WTC11 (cell line): ENCODE measurements at regions not wholly inside any gene's neighbourhood (a gene's known extent, or its start where the extent isn't known, plus 50 kb on each side); places are given as distances from the start of the nearest gene placed in this dataset.

Experiments used
- ATAC-seq: fragments of 200-7000 bp; cut with Tn5 transposase; 2 replicates; pipeline ENCODE4 v1.10.0; 2021; ENCODE audit warnings: mild to moderate bottlenecking, moderate library complexity
- CTCF ChIA-PET: fragments of 300-600 bp; sonication (Branson Sonifier 250); formaldehyde crosslinking; loops from one replicate; lab custom pipeline; 2021; ENCODE audit warnings: antibody characterized with exemption; lab: Charles Lee
- POLR2A ChIA-PET: fragments of 350-600 bp; sonication (Branson Sonifier 250); formaldehyde crosslinking; loops from one replicate; lab custom pipeline; 2021; ENCODE audit warnings: antibody characterized with exemption; lab: Charles Lee
- DNase-seq: peaks from one replicate; pipeline ENCODE4 v3.0.0; 2021; ENCODE audit warnings: low spot score
- H3K27ac Mint-ChIP-seq: 2 replicates; pipeline ENCODE4 v1.8.0; 2021; ENCODE audit warnings: mixed read lengths
- H3K27me3 Mint-ChIP-seq: 2 replicates; pipeline ENCODE4 v1.8.0; 2021; ENCODE audit warnings: low read depth, mild to moderate bottlenecking, moderate library complexity, mixed read lengths
- H3K36me3 Mint-ChIP-seq: 2 replicates; pipeline ENCODE4 v1.8.0; 2021; ENCODE audit warnings: mixed read lengths
- H3K4me1 Mint-ChIP-seq: 2 replicates; pipeline ENCODE4 v1.8.0; 2022; ENCODE audit warnings: mixed read lengths
- H3K4me3 Mint-ChIP-seq: 2 replicates; pipeline ENCODE4 v1.8.0; 2021; ENCODE audit warnings: mild to moderate bottlenecking, moderate library complexity, mixed read lengths
- H3K9me3 Mint-ChIP-seq: 2 replicates; pipeline ENCODE4 v1.8.0; 2021; ENCODE audit warnings: mixed read lengths
- ATF1 ChIP-seq: sonication (generic); formaldehyde crosslinking; IDR thresholded peaks from 2 replicates; pipeline ENCODE4 v1.8.1; 2023; ENCODE audit warnings: mild to moderate bottlenecking, moderate library complexity, missing genetic modification reagents
- ATF3 ChIP-seq: sonication (generic); formaldehyde crosslinking; conservative IDR thresholded peaks from 2 replicates; pipeline ENCODE4 v1.8.1; 2022; ENCODE audit warnings: mild to moderate bottlenecking, missing genetic modification reagents
- ATF6 ChIP-seq: sonication (generic); formaldehyde crosslinking; IDR thresholded peaks from 2 replicates; pipeline ENCODE4 v1.8.1; 2023; ENCODE audit warnings: mild to moderate bottlenecking, missing genetic modification reagents
- ETV6 ChIP-seq: sonication (generic); formaldehyde crosslinking; IDR thresholded peaks from 2 replicates; pipeline ENCODE4 v1.8.1; 2022; ENCODE audit warnings: mild to moderate bottlenecking, missing genetic modification reagents
- FOXK1 ChIP-seq: sonication (generic); formaldehyde crosslinking; IDR thresholded peaks from 2 replicates; pipeline ENCODE4 v1.8.0; 2022; ENCODE audit warnings: mild to moderate bottlenecking, moderate library complexity, missing genetic modification reagents
- FOXP1 ChIP-seq: sonication (generic); formaldehyde crosslinking; IDR thresholded peaks from 2 replicates; pipeline ENCODE4 v1.8.0; 2022; ENCODE audit warnings: missing genetic modification reagents, mild to moderate bottlenecking, moderate library complexity, borderline replicate concordance
- GTF2I ChIP-seq: fragments of 250-450 bp; sonication (Bioruptor Pico); conservative IDR thresholded peaks from 2 replicates; pipeline ENCODE4 v1.4.0; 2021; ENCODE audit warnings: mild to moderate bottlenecking
- HMGA2 ChIP-seq: fragments of 250-450 bp; sonication (Bioruptor Pico); IDR thresholded peaks from 2 replicates; pipeline ENCODE4 v1.4.0; 2021; ENCODE audit warnings: mild to moderate bottlenecking, moderate library complexity
- MYBL2 ChIP-seq: sonication (generic); formaldehyde crosslinking; IDR thresholded peaks from 2 replicates; pipeline ENCODE4 v1.8.1; 2023; ENCODE audit warnings: mild to moderate bottlenecking, moderate library complexity, missing genetic modification reagents
- NFE2L1 ChIP-seq: sonication (generic); formaldehyde crosslinking; IDR thresholded peaks from 2 replicates; pipeline ENCODE4 v1.8.1; 2023; ENCODE audit warnings: missing genetic modification reagents
- OVOL2 ChIP-seq: fragments of 250-450 bp; sonication (Bioruptor Pico); IDR thresholded peaks from 2 replicates; pipeline ENCODE4 v1.9.0; 2021; ENCODE audit warnings: mild to moderate bottlenecking, borderline replicate concordance
- SOX15 ChIP-seq: fragments of 250-450 bp; sonication (Bioruptor Pico); IDR thresholded peaks from 2 replicates; pipeline ENCODE4 v1.9.0; 2021; ENCODE audit warnings: mild to moderate bottlenecking
- TEAD1 ChIP-seq: sonication (generic); formaldehyde crosslinking; IDR thresholded peaks from 2 replicates; pipeline ENCODE4 v1.8.0; 2022; ENCODE audit warnings: mild to moderate bottlenecking, missing genetic modification reagents
- TEAD4 ChIP-seq: sonication (generic); formaldehyde crosslinking; IDR thresholded peaks from 2 replicates; pipeline ENCODE4 v1.8.0; 2022; ENCODE audit warnings: mild to moderate bottlenecking, missing genetic modification reagents
- ZSCAN18 ChIP-seq: fragments of 250-450 bp; sonication (Bioruptor Pico); IDR thresholded peaks from 2 replicates; pipeline ENCODE4 v2.1.2; 2022; ENCODE audit warnings: mild to moderate bottlenecking, moderate library complexity
- TF ChIP-seq, protein P1 (sequence below): sonication (generic); formaldehyde crosslinking; IDR thresholded peaks from 2 replicates; pipeline ENCODE4 v1.8.1; 2023; ENCODE audit warnings: mild to moderate bottlenecking, missing genetic modification reagents
- TF ChIP-seq, protein P2 (sequence below): sonication (generic); formaldehyde crosslinking; IDR thresholded peaks from 2 replicates; pipeline ENCODE4 v1.8.0; 2022; ENCODE audit warnings: mild to moderate bottlenecking, missing genetic modification reagents
- TF ChIP-seq, protein P3 (sequence below): sonication (generic); formaldehyde crosslinking; conservative IDR thresholded peaks from 2 replicates; pipeline ENCODE4 v1.8.1; 2023; ENCODE audit warnings: mild to moderate bottlenecking, low read depth, missing genetic modification reagents, moderate library complexity

- Mint-ChIP-seq H3K4me1 (no peaks in the 10 kb centered on the region), H3K36me3 (no peaks in the 10 kb centered on the region), H3K9me3 (no peaks in the 10 kb centered on the region), H3K27me3 (no peaks in the 10 kb centered on the region), H3K27ac (no peak overlapping the region), H3K4me3 (no peak overlapping the region)
- TF ChIP-seq SOX15 (CRISPR knock-in tag), result no peak
- TF ChIP-seq, protein P1, sequence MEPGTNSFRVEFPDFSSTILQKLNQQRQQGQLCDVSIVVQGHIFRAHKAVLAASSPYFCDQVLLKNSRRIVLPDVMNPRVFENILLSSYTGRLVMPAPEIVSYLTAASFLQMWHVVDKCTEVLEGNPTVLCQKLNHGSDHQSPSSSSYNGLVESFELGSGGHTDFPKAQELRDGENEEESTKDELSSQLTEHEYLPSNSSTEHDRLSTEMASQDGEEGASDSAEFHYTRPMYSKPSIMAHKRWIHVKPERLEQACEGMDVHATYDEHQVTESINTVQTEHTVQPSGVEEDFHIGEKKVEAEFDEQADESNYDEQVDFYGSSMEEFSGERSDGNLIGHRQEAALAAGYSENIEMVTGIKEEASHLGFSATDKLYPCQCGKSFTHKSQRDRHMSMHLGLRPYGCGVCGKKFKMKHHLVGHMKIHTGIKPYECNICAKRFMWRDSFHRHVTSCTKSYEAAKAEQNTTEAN (CRISPR knock-in tag), result no peak
- no peak for TF ChIP-seq HMGA2 (CRISPR knock-in tag)
- no peak for TF ChIP-seq GTF2I (CRISPR knock-in tag)
- TF ChIP-seq FOXP1 (CRISPR knock-in tag), result no peak
- ATAC-seq (no peak), DNase-seq (no peak)
- ChIA-PET CTCF (interaction anchor here (1.8 kb wide), 1 partner anchor 9 kb away, joined by 5 read pairs; no protein-coding TSS in a partner anchor), POLR2A (no interaction called here)
Observed at GRCh38 chr16:77647726-77648125, 74.6 kb upstream of the NUDT7 start.

DNA sequence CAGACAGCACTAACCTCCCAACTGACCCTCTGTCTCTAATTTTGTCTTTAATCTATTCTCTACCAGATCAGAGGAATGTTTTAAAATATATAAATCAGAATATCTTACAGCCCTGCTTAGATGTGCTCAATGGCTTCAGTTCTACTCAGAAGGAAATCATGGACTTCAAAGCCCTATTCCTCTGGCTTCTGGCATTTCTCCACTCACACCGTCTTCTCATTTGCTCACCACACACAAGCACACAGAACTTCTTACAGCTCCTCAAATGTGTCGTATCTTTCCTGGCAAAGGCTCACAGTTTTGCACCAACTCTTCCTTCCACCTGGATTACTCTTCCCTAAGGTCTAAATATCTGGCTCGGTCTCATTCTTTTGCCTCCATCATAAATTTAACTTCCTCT lies 71.6 kb upstream of the NUDT7 start:
- ATAC-seq (no peak), DNase-seq (no peak)
- CTCF ChIA-PET, result interaction anchor here (0.8 kb wide), 1 partner anchor 9 kb away, joined by 3 read pairs; no protein-coding TSS in a partner anchor
- H3K36me3 Mint-ChIP-seq, result no peaks in the 10 kb centered on the region
- POLR2A ChIA-PET, result no interaction called here
- TF ChIP-seq, protein P2, sequence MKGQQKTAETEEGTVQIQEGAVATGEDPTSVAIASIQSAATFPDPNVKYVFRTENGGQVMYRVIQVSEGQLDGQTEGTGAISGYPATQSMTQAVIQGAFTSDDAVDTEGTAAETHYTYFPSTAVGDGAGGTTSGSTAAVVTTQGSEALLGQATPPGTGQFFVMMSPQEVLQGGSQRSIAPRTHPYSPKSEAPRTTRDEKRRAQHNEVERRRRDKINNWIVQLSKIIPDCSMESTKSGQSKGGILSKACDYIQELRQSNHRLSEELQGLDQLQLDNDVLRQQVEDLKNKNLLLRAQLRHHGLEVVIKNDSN (CRISPR knock-in tag), result no peak
- TF ChIP-seq MYBL2 (CRISPR knock-in tag), result no peak
- no peak for TF ChIP-seq TEAD1 (CRISPR knock-in tag)
- TF ChIP-seq ATF3 (CRISPR knock-in tag), result no peak
- no peak for TF ChIP-seq NFE2L1 (CRISPR knock-in tag)
- TF ChIP-seq FOXK1 (CRISPR knock-in tag), result no peak
- no peak for TF ChIP-seq OVOL2
- no peak for TF ChIP-seq TEAD4
- TF ChIP-seq ZSCAN18 (CRISPR knock-in tag), result no peak
- no peak for TF ChIP-seq ATF6 (CRISPR knock-in tag)
- no peak for TF ChIP-seq ETV6
- TF ChIP-seq, protein P3, sequence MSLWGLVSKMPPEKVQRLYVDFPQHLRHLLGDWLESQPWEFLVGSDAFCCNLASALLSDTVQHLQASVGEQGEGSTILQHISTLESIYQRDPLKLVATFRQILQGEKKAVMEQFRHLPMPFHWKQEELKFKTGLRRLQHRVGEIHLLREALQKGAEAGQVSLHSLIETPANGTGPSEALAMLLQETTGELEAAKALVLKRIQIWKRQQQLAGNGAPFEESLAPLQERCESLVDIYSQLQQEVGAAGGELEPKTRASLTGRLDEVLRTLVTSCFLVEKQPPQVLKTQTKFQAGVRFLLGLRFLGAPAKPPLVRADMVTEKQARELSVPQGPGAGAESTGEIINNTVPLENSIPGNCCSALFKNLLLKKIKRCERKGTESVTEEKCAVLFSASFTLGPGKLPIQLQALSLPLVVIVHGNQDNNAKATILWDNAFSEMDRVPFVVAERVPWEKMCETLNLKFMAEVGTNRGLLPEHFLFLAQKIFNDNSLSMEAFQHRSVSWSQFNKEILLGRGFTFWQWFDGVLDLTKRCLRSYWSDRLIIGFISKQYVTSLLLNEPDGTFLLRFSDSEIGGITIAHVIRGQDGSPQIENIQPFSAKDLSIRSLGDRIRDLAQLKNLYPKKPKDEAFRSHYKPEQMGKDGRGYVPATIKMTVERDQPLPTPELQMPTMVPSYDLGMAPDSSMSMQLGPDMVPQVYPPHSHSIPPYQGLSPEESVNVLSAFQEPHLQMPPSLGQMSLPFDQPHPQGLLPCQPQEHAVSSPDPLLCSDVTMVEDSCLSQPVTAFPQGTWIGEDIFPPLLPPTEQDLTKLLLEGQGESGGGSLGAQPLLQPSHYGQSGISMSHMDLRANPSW, result no peak
- TF ChIP-seq, protein P1 (CRISPR knock-in tag), result no peak
- no peak for TF ChIP-seq ATF1 (CRISPR knock-in tag)
- H3K27me3 Mint-ChIP-seq, result no peaks in the 10 kb centered on the region
- no peak overlapping the region for H3K4me3 Mint-ChIP-seq
- no peaks in the 10 kb centered on the region for H3K4me1 Mint-ChIP-seq
- H3K9me3 Mint-ChIP-seq, result no peaks in the 10 kb centered on the region
- no peak overlapping the region for H3K27ac Mint-ChIP-seq
